IMR-90 (cell line): ENCODE measurements at regions not wholly inside any gene's neighbourhood (a gene's known extent, or its start where the extent isn't known, plus 50 kb on each side); places are given as distances from the start of the nearest gene placed in this dataset.

Source experiments
- ATAC-seq: fragments of 200-7000 bp; cut with Tn5 transposase; 2 replicates; pipeline ENCODE4 v1.9.1; 2020; ENCODE audit warnings: low read depth, mild to moderate bottlenecking, moderate library complexity
- BruUV-seq: library from RNA; stranded (reverse); fragments of 400-500 nt; replicated peaks from 2 replicates; lab custom pipeline; 2021; lab: Mats Ljungman, UMichigan
- CTCF ChIA-PET: fragments of 300-600 bp; formaldehyde crosslinking; extraction: SDS; loops from one replicate; lab custom pipeline; 2021; ENCODE audit warnings: antibody characterized with exemption; lab: Yijun Ruan, JAX
- POLR2A ChIA-PET: fragments of 300-600 bp; sonication (Branson Sonifier 250); formaldehyde crosslinking; loops from one replicate; lab custom pipeline; 2022; ENCODE audit warnings: antibody characterized with exemption; ENCODE audit not compliant: unreplicated experiment; lab: Charles Lee
- DNase-seq: peaks from one replicate; pipeline ENCODE4 v3.0.0; 2013
- H2AFZ ChIP-seq: replicated peaks from 2 replicates; pipeline ENCODE3; 2013; ENCODE audit warnings: low read length, mild to moderate bottlenecking; ENCODE audit not compliant: poor library complexity
- H2AK5ac ChIP-seq: 2 replicates; pipeline ENCODE4 v1.6.1; 2013; ENCODE audit warnings: low read depth, low read length, inconsistent platforms
- H2AK9ac ChIP-seq: replicated peaks from 2 replicates; pipeline ENCODE3; 2013; ENCODE audit warnings: mild to moderate bottlenecking, low read depth, low read length, moderate library complexity; ENCODE audit not compliant: poor library complexity
- H2BK120ac ChIP-seq: 2 replicates; pipeline ENCODE4 v1.6.1; 2013; ENCODE audit warnings: low read depth, low read length, inconsistent platforms
- H2BK15ac ChIP-seq: 3 replicates; pipeline ENCODE4 v1.6.1; 2013; ENCODE audit warnings: low read depth, low read length, inconsistent platforms
- H2BK20ac ChIP-seq: 2 replicates; pipeline ENCODE4 v1.6.1; 2013; ENCODE audit warnings: low read depth, mild to moderate bottlenecking, inconsistent platforms, low read length, moderate library complexity
- H2BK5ac ChIP-seq: 2 replicates; pipeline ENCODE4 v1.6.1; 2013; ENCODE audit warnings: mild to moderate bottlenecking, low read depth, low read length, inconsistent platforms; ENCODE audit not compliant: poor library complexity, severe bottlenecking
- H3K14ac ChIP-seq: replicated peaks from 2 replicates; pipeline ENCODE4 v1.6.1; 2013; ENCODE audit warnings: low read depth, low read length, inconsistent platforms
- H3K18ac ChIP-seq: 2 replicates; pipeline ENCODE4 v1.6.1; 2013; ENCODE audit warnings: low read depth, low read length, control low read depth
- H3K23ac ChIP-seq: 2 replicates; pipeline ENCODE4 v1.6.1; 2013; ENCODE audit warnings: low read depth, low read length, inconsistent platforms
- H3K27ac ChIP-seq: 2 replicates; pipeline ENCODE4 v1.5.1; 2013; ENCODE audit warnings: mild to moderate bottlenecking, control low read depth, low read length; ENCODE audit not compliant: insufficient read depth
- H3K27me3 ChIP-seq: 2 replicates; pipeline ENCODE4 v1.6.1; 2013; ENCODE audit warnings: low read length; ENCODE audit not compliant: control insufficient read depth, insufficient read depth
- H3K36me3 ChIP-seq: 2 replicates; pipeline ENCODE4 v1.6.1; 2013; ENCODE audit warnings: low read length, mixed read lengths; ENCODE audit not compliant: control insufficient read depth, insufficient read depth
- H3K4ac ChIP-seq: 2 replicates; pipeline ENCODE4 v1.6.1; 2013; ENCODE audit warnings: low read depth, low read length, inconsistent platforms
- H3K4me1 ChIP-seq: 2 replicates; pipeline ENCODE4 v1.6.1; 2013; ENCODE audit warnings: low read length, mixed read lengths; ENCODE audit not compliant: control insufficient read depth, insufficient read depth
- H3K4me2 ChIP-seq: 2 replicates; pipeline ENCODE4 v1.6.1; 2013; ENCODE audit warnings: low read depth, mild to moderate bottlenecking, control low read depth, low read length, moderate library complexity
- H3K4me3 ChIP-seq: 2 replicates; pipeline ENCODE4 v1.5.1; 2013; ENCODE audit warnings: low read depth, mild to moderate bottlenecking, control low read depth, low read length, moderate library complexity; ENCODE audit not compliant: insufficient read depth
- H3K56ac ChIP-seq: 2 replicates; pipeline ENCODE4 v1.6.1; 2013; ENCODE audit warnings: low read length, inconsistent platforms; ENCODE audit not compliant: insufficient read depth; ENCODE audit errors: extremely low read depth
- H3K79me1 ChIP-seq, 2 experiments: 2 replicates each; pipeline ENCODE4 v1.6.1; 2013; ENCODE audit warnings: low read length in 2 of 2, inconsistent platforms in 1 of 2, low read depth in 1 of 2
- H3K9ac ChIP-seq: 2 replicates; pipeline ENCODE4 v1.6.1; 2013; ENCODE audit warnings: low read depth, low read length, control low read depth
- H3K9me1 ChIP-seq: 2 replicates; pipeline ENCODE4 v1.6.1; 2013; ENCODE audit warnings: low read length, inconsistent platforms; ENCODE audit not compliant: insufficient read depth
- H3K9me3 ChIP-seq: 2 replicates; pipeline ENCODE4 v1.6.1; 2013; ENCODE audit warnings: low read length; ENCODE audit not compliant: control insufficient read depth, insufficient read depth
- H4K20me1 ChIP-seq: 2 replicates; pipeline ENCODE4 v1.6.1; 2013; ENCODE audit warnings: low read length, inconsistent platforms; ENCODE audit not compliant: insufficient read depth
- H4K5ac ChIP-seq: 2 replicates; pipeline ENCODE4 v1.6.1; 2013; ENCODE audit warnings: mild to moderate bottlenecking, low read depth, low read length, control low read depth
- H4K8ac ChIP-seq, 2 experiments: 2 replicates each; pipeline ENCODE4 v1.6.1; 2013; ENCODE audit warnings: low read depth in 2 of 2, low read length in 2 of 2, control low read depth in 1 of 2, inconsistent platforms in 1 of 2
- H4K91ac ChIP-seq: 2 replicates; pipeline ENCODE4 v1.6.1; 2013; ENCODE audit warnings: low read depth, low read length, inconsistent platforms; ENCODE audit not compliant: insufficient read depth
- CHD1 ChIP-seq: IDR thresholded peaks from 2 replicates; pipeline ENCODE4 v1.6.1; 2012; ENCODE audit warnings: low read depth, low read length, improper control_type of control experiment
- WGBS, 2 experiments: methylation state at CpG; one replicate each; pipeline versions ENCODE4 v1.1.5 to v1.1.7; 2013; ENCODE audit warnings: missing lambda C conversion rate in 2 of 2; ENCODE audit not compliant: insufficient read length in 1 of 2; ENCODE audit errors: extremely low coverage in 2 of 2; 5-methylcytosine and 5-hydroxymethylcytosine counted together
- dilution Hi-C: fragments of 300-500 bp; cut with HindIII; formaldehyde crosslinking; loops from one replicate; pipeline ENCODE4 v1.14.3; 2018; ENCODE audit warnings: low sequenced_read_pairs; ENCODE audit not compliant: unreplicated experiment
- in situ Hi-C: fragments of 300-500 bp; cut with MboI; formaldehyde crosslinking; loops from 3 replicates; pipeline ENCODE4 v1.14.3; 2019; ENCODE audit warnings: low sequenced_read_pairs, inconsistent platforms, mixed read lengths
- intact Hi-C: fragments of 100-400 bp; cut with micrococcal nuclease; formaldehyde crosslinking; loops from 2 replicates; pipeline ENCODE4 v1.10.0; 2022

DNA sequence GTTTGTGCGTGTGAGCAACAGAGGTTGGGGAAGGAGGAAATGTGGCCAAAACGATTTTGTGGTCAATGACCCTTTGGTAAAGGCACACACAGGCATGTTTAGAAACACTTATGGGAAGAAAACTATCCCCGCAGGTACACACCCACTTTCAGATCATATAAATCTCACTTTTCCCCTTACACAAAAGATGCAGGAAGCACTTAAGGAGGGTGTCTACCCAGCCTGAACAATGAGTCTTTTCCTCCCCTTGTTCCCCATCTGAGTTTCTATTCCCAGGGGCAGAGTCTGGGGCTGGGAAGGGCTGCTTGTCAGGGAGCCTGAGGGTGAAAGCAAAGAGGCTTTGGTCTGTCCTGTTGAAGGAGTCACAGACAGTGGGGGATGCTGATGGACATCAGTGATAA, 193.2 kb upstream of the SALL4 start:
- Histone ChIP-seq H3K27me3 (no peaks in the 10 kb centered on the region), H3K27ac (peak overlapping the region; percentile 27; the same call in 1 of the 2 replicates), H2BK120ac (no peak overlapping the region), H2BK5ac (no peak overlapping the region), H3K9me1 (no peaks in the 10 kb centered on the region), H3K4me2 (no peak overlapping the region), H2AK9ac (no peak overlapping the region), H3K9ac (peak overlapping the region; percentile 26; the same call in 1 of the 2 replicates), H4K5ac (peak overlapping the region; percentile 34; the same call in 1 of the 2 replicates), H3K18ac (peak overlapping the region; percentile 43; the same call in 1 of the 2 replicates), H3K4me1 (no peaks in the 10 kb centered on the region), H3K79me1 (no peaks in the 10 kb centered on the region), H4K91ac (no peak overlapping the region), H2AFZ (no peak overlapping the region), H3K23ac (no peak overlapping the region), H2BK20ac (no peak overlapping the region; the same call in 1 of the 2 replicates), H2AK5ac (peak overlapping the region; percentile 36; the same call in 1 of the 2 replicates), H4K20me1 (no peaks in the 10 kb centered on the region), H3K4ac (peak overlapping the region; percentile 48; the same call in 1 of the 2 replicates), H3K4me3 (no peak overlapping the region), H3K56ac (no peak overlapping the region), H3K14ac (0 out of 2 replicates have a peak overlapping the region, but pooled peaks have one; percentile 3), H4K8ac (no peak overlapping the region), H3K9me3 (no peaks in the 10 kb centered on the region), H3K36me3 (no peaks in the 10 kb centered on the region), H2BK15ac (no peak overlapping the region)
- no TSS peak for BruUV-seq
- ATAC-seq (no peak), DNase-seq (no peak)
- intact Hi-C loops (no loop called here), in situ Hi-C loops (no loop called here), dilution Hi-C loops (no loop called here)
- POLR2A ChIA-PET: no interaction called here
- no CpG with 5 or more reads among the region's 3 CpGs for WGBS, 2 experiments
- TF ChIP-seq CHD1: no peak
- CTCF ChIA-PET: no interaction called here
